ENCODE measurements at regions not wholly inside any gene's neighbourhood (a gene's known extent, or its start where the extent isn't known, plus 50 kb on each side); places are given as distances from the start of the nearest gene placed in this dataset.

DNA sequence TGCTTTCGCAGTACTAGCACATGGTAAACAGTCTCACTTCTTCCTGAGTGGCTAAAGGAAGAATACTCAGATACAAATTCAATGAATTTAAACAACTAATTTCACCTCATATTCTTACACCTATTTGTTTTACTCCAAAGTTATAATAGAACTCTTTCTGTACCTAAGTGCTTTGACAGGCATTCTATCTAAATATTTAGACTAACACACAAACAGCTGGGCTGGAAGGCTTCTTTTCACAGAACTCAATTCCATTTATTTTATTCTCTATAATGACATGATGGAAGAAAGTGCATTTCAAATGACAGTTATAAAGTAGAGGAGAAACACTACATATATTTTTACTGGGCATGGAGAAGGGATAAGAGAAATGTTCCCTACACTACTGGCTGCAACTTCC is 384.9 kb upstream of the SPTLC3 start:
- Histone ChIP-seq H3K4me3 (ENCODE audit: low read depth in 1 of 3, low read length in 3 of 3) (no peak overlapping the region), H3K4me1 (ENCODE audit: control insufficient read depth in 4 of 4, insufficient read depth in 4 of 4, low read length in 3 of 4) (no peaks in the 10 kb centered on the region), H3K36me3 (ENCODE audit: control insufficient read depth in 4 of 4, insufficient read depth in 3 of 4, low read depth in 1 of 4, low read length in 3 of 4) (no peaks in the 10 kb centered on the region), H3K9me3 (ENCODE audit: control insufficient read depth in 4 of 4, low read length in 3 of 4) (no peaks in the 10 kb centered on the region), H3K9ac (ENCODE audit: low read depth in 1 of 2, low read length in 2 of 2) (no peak overlapping the region), H3K27me3 (ENCODE audit: control insufficient read depth in 4 of 4, insufficient read depth in 4 of 4, low read length in 3 of 4) (peaks cover 0 to 3% (median 0%) of the 10 kb centered on the region in 4 donors), H3K27ac (ENCODE audit: low read depth in 1 of 2, low read length in 2 of 2) (no peak overlapping the region)
- TF ChIP-seq, protein P1, sequence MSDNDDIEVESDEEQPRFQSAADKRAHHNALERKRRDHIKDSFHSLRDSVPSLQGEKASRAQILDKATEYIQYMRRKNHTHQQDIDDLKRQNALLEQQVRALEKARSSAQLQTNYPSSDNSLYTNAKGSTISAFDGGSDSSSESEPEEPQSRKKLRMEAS (IDR thresholded peaks at IDR 0.05): no peak
- TF ChIP-seq HNF4G (IDR thresholded peaks at IDR 0.05): no peak
- TF ChIP-seq, protein P2, sequence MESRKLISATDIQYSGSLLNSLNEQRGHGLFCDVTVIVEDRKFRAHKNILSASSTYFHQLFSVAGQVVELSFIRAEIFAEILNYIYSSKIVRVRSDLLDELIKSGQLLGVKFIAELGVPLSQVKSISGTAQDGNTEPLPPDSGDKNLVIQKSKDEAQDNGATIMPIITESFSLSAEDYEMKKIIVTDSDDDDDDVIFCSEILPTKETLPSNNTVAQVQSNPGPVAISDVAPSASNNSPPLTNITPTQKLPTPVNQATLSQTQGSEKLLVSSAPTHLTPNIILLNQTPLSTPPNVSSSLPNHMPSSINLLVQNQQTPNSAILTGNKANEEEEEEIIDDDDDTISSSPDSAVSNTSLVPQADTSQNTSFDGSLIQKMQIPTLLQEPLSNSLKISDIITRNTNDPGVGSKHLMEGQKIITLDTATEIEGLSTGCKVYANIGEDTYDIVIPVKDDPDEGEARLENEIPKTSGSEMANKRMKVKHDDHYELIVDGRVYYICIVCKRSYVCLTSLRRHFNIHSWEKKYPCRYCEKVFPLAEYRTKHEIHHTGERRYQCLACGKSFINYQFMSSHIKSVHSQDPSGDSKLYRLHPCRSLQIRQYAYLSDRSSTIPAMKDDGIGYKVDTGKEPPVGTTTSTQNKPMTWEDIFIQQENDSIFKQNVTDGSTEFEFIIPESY (IDR thresholded peaks at IDR 0.05): no peak
- TF ChIP-seq, protein P3, sequence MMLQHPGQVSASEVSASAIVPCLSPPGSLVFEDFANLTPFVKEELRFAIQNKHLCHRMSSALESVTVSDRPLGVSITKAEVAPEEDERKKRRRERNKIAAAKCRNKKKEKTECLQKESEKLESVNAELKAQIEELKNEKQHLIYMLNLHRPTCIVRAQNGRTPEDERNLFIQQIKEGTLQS (IDR thresholded peaks at IDR 0.05): no peak
- TF ChIP-seq YY1 (IDR thresholded peaks at IDR 0.05): no peak
- no peak for TF ChIP-seq TAF1 (conservative IDR thresholded peaks at IDR 0.05)
- TF ChIP-seq NR2F2 (IDR thresholded peaks at IDR 0.05): no peak
- no peak for TF ChIP-seq HNF4A (conservative IDR thresholded peaks at IDR 0.05)
- TF ChIP-seq FOXA2 (IDR thresholded peaks at IDR 0.05): no peak
- no peak for TF ChIP-seq SP1 (IDR thresholded peaks at IDR 0.05)
- TF ChIP-seq RAD21 (IDR thresholded peaks at IDR 0.05): no peak
- no peak for TF ChIP-seq RXRA (IDR thresholded peaks at IDR 0.05)
- TF ChIP-seq, protein P4, sequence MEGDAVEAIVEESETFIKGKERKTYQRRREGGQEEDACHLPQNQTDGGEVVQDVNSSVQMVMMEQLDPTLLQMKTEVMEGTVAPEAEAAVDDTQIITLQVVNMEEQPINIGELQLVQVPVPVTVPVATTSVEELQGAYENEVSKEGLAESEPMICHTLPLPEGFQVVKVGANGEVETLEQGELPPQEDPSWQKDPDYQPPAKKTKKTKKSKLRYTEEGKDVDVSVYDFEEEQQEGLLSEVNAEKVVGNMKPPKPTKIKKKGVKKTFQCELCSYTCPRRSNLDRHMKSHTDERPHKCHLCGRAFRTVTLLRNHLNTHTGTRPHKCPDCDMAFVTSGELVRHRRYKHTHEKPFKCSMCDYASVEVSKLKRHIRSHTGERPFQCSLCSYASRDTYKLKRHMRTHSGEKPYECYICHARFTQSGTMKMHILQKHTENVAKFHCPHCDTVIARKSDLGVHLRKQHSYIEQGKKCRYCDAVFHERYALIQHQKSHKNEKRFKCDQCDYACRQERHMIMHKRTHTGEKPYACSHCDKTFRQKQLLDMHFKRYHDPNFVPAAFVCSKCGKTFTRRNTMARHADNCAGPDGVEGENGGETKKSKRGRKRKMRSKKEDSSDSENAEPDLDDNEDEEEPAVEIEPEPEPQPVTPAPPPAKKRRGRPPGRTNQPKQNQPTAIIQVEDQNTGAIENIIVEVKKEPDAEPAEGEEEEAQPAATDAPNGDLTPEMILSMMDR (IDR thresholded peaks at IDR 0.05; ENCODE audit: low read depth, low read length, missing input control): no peak
- no peak for TF ChIP-seq GABPA (IDR thresholded peaks at IDR 0.05 in 1 of 2, conservative IDR thresholded peaks at IDR 0.05 in 1 of 2)
- TF ChIP-seq JUND (IDR thresholded peaks at IDR 0.05): no peak
- no peak for DNase-seq (ENCODE audit: low spot score)
- WGBS: 94% methylated on average over 1 of the region's 1 CpG

DNA sequence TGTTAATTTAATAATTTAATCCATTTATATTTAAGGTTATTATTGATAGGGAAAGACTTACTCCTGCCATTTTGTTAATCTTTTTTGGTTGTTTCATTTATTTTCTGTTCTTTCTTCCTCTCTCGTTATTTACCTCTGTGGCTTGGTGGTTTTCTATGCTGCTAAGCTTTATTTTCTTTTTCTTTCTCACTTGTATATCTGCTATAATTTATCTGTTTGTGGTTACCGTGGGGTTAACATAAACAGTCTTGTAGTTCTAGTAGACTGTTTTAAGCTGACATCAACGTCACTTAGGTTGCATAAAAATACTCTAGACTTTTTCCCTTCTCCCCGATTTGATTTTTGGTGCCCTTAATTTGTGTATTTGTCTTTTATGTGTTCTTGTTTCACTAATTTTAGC is 381.3 kb upstream of the SPTLC3 start:
- no peak for TF ChIP-seq GABPA (IDR thresholded peaks at IDR 0.05 in 1 of 2, conservative IDR thresholded peaks at IDR 0.05 in 1 of 2)
- no peak for TF ChIP-seq SP1 (IDR thresholded peaks at IDR 0.05)
- no peak for TF ChIP-seq NR2F2 (IDR thresholded peaks at IDR 0.05)
- TF ChIP-seq TAF1 (conservative IDR thresholded peaks at IDR 0.05): no peak
- no peak for TF ChIP-seq RAD21 (IDR thresholded peaks at IDR 0.05)
- TF ChIP-seq HNF4G (IDR thresholded peaks at IDR 0.05): no peak
- TF ChIP-seq, protein P1 (IDR thresholded peaks at IDR 0.05): no peak
- TF ChIP-seq JUND (IDR thresholded peaks at IDR 0.05): no peak
- TF ChIP-seq, protein P5, sequence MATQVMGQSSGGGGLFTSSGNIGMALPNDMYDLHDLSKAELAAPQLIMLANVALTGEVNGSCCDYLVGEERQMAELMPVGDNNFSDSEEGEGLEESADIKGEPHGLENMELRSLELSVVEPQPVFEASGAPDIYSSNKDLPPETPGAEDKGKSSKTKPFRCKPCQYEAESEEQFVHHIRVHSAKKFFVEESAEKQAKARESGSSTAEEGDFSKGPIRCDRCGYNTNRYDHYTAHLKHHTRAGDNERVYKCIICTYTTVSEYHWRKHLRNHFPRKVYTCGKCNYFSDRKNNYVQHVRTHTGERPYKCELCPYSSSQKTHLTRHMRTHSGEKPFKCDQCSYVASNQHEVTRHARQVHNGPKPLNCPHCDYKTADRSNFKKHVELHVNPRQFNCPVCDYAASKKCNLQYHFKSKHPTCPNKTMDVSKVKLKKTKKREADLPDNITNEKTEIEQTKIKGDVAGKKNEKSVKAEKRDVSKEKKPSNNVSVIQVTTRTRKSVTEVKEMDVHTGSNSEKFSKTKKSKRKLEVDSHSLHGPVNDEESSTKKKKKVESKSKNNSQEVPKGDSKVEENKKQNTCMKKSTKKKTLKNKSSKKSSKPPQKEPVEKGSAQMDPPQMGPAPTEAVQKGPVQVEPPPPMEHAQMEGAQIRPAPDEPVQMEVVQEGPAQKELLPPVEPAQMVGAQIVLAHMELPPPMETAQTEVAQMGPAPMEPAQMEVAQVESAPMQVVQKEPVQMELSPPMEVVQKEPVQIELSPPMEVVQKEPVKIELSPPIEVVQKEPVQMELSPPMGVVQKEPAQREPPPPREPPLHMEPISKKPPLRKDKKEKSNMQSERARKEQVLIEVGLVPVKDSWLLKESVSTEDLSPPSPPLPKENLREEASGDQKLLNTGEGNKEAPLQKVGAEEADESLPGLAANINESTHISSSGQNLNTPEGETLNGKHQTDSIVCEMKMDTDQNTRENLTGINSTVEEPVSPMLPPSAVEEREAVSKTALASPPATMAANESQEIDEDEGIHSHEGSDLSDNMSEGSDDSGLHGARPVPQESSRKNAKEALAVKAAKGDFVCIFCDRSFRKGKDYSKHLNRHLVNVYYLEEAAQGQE (IDR thresholded peaks at IDR 0.05): no peak
- no peak for TF ChIP-seq FOXA2 (IDR thresholded peaks at IDR 0.05)
- TF ChIP-seq RXRA (IDR thresholded peaks at IDR 0.05): no peak
- Histone ChIP-seq H3K9ac (ENCODE audit: low read depth in 1 of 2, low read length in 2 of 2) (no peak overlapping the region), H3K27ac (ENCODE audit: low read depth in 1 of 2, low read length in 2 of 2) (no peak overlapping the region), H3K4me3 (ENCODE audit: low read depth in 1 of 3, low read length in 3 of 3) (no peak overlapping the region), H3K9me3 (ENCODE audit: control insufficient read depth in 4 of 4, low read length in 3 of 4) (peaks cover 0 to 2% (median 0%) of the 10 kb centered on the region in 4 donors), H3K36me3 (ENCODE audit: control insufficient read depth in 4 of 4, insufficient read depth in 3 of 4, low read depth in 1 of 4, low read length in 3 of 4) (no peaks in the 10 kb centered on the region), H3K4me1 (ENCODE audit: control insufficient read depth in 4 of 4, insufficient read depth in 4 of 4, low read length in 3 of 4) (no peaks in the 10 kb centered on the region), H3K27me3 (ENCODE audit: control insufficient read depth in 4 of 4, insufficient read depth in 4 of 4, low read length in 3 of 4) (no peaks in the 10 kb centered on the region)
- DNase-seq (ENCODE audit: low spot score): no peak
- WGBS: 62% methylated on average over 4 of the region's 4 CpGs
